DMS 273 (cell line): ENCODE measurements at regions not wholly inside any gene's neighbourhood (a gene's known extent, or its start where the extent isn't known, plus 50 kb on each side); places are given as distances from the start of the nearest gene placed in this dataset.
"Not testable (repeated sequence)": the region's sequence is repeated elsewhere in the genome, so short reads cannot be mapped to it uniquely, and the experiment has no call there.

Source experiments
- DNase-seq: peaks from one replicate; lab custom pipeline; 2025; ENCODE audit not compliant: unreplicated experiment; lab: John Stamatoyannopoulos, UW

- no peak for DNase-seq
Measured at GRCh38 chr2:35199298-35199697, 1156.3 kb upstream of the CRIM1 start.

DNA sequence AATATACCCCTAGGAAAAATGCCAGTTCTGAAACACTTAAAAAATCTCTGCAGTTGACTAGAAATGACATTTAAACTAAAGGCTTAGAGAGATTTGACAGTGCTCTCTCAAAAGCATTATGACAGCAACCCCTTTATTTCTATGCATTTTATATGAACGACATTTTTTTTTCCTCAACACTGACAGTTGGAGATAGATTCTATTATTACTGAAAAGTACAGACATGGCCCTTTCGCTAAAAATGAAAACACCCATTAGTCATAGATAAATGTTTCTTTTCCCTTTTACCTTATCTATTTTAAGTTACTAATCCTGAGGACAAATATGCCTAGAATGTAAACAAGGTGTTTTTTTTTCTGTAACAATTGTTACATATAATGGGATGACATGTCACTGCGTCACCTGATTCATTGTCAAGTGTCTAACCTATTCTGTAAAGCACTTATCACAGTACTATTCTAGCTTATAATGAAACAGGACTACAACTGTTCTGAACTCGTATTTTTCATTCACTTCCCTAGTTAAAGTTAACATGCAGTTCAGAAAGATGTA is 1169.6 kb upstream of the CRIM1 start:
- no peak for DNase-seq

DNA sequence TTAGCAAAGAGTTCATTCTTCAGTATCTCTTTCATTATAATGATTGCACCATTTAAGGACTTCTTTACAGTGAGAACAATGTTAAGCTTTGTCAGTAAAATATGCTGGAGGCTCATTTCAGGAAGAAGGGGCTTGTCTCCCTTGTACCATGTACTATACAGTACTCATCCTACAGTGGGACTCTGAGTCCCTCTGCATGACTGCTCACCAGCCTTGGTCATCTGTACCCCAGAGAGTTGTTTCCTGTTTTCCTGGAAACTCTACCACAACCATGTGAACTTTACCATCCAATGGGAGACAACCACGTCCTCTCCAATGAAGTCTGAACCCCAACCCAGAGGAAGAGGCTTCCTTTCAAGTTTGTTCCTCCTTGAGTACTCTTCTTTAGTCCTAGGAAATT is 1171.1 kb upstream of the CRIM1 start:
- DNase-seq = no peak

DNA sequence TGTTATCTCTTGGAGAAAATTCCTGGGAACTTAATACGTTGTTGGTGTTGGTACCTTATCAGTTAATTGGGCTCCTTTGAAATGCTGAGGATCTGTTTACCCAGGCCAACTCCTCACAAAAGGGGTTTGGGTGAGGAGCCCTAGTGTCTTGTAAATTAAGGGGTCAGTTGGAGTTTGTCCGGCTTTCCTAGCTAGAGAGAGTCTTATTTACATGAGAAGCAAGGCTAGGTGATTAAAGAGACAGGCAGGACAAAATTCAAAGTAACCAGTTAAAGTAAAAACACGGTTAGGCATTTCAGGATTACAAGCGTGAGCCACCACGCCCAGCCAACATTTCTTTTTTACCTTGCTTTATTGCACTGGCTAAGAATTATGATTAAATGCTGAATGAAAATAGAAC is 1178.9 kb upstream of the CRIM1 start:
- not testable (repeated sequence) for DNase-seq

GRCh38 chr2:35174845-35175244 is 1180.7 kb upstream of the CRIM1 start:
- DNase-seq = no peak

DNA sequence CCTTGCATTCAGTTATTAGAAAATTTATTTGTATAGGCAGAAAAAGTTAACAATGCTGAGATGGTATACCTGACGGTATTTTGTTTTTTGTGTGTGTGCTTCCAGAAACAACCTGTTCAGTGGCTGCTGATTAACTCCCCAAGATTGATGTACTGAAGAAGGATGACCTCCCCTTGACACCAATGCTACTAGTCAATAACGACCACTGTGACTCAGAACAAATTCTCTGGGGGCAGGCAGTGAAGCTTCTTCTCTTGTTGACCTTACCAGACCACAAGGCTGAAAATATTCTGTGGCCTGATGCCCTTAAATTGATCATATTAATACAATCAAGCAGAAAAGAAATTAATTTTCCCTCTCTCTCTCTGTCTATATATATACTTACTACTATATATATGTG is 1182.9 kb upstream of the CRIM1 start:
- DNase-seq = no peak

- DNase-seq = peak; percentile 0
Measured at GRCh38 chr2:35168351-35168750, 1187.2 kb upstream of the CRIM1 start.

DNA sequence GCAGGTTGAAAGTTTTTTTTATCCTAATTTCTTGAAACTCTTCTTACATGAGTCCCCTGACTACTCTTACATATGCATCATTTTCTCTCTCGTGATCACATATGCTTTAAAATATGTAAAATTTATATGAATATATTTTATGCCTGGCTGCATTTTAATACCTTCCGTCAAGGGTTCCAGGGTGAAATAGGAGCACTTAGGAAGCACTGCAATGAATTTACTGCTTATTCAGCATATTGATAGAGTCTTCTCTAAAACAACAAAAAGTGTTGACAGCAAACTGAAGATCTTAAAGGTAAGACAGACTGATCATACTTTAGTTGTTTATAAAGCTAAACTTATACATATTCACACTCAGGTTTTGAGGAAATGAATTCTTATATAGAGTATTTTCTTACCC is 1191.6 kb upstream of the CRIM1 start:
- no peak for DNase-seq

- DNase-seq = no peak
Measured at GRCh38 chr2:35160871-35161270, 1194.7 kb upstream of the CRIM1 start.

GRCh38 chr2:35125871-35126270 is 1229.7 kb upstream of the CRIM1 start:
- DNase-seq = no peak

GRCh38 chr2:35125278-35125677 is 1230.3 kb upstream of the CRIM1 start:
- no peak for DNase-seq

DNA sequence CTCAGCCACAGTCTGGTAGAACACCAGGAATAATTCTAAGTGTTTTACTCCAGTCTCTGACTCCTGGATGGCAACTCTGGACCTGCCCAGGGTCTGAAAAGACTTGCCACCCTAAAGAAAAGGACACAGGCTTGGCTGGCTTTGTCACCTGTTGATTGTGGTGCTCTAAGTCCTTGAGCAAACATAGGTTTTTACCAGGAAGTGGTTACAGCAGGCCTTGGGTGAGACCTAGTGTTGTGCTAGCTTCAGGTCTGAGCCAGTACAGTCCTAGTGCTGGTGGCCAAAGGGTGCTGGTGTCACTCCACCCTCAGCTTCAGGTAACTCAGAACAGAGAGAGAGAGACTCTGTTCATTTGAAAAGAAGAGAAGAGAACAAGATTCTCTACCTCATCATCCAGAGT is 1239.4 kb upstream of the CRIM1 start:
- no peak for DNase-seq

GRCh38 chr2:35114765-35115164 is 1240.8 kb upstream of the CRIM1 start:
- DNase-seq = no peak

- DNase-seq = not testable (repeated sequence)
Measured at GRCh38 chr2:35112367-35112766, 1243.2 kb upstream of the CRIM1 start.

DNA sequence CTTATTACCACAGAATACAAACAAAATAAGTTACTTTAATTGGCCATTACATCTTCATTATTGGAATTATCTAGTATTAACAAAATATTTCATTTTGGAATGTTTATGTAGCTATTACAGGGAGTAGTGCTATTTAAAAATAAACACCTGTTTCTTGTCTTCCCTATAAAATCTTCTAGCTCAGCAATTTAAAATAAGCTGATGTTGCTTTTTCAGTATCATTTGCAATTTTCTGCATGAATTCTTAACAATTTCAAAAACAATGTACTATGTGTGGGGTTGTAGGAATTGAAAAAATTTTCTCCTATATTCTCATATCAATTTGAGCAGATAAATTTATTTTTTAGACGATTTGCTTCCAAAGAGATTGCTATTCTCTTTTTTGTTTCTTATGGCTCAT is 1251.3 kb upstream of the CRIM1 start:
- no peak for DNase-seq

DNA sequence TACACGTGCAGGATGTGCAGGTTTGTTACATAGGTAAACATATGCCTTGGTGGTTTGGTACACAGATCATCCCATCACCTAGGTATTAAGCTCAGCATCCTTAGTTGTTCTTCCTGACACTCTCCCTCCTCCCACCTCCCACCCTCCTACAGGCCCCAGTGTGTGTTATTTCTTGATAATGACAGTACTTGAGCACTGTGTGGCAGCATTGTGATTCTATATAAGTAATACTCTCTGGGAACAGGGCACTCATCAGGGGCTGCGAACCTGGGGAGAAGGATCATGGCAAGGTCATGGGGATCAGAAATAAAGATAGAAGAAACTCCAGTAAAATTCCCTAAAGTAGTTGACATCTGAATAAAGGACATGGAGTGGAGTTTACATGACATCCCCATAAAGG is 1256.2 kb upstream of the CRIM1 start:
- peak; percentile 1 for DNase-seq

DNA sequence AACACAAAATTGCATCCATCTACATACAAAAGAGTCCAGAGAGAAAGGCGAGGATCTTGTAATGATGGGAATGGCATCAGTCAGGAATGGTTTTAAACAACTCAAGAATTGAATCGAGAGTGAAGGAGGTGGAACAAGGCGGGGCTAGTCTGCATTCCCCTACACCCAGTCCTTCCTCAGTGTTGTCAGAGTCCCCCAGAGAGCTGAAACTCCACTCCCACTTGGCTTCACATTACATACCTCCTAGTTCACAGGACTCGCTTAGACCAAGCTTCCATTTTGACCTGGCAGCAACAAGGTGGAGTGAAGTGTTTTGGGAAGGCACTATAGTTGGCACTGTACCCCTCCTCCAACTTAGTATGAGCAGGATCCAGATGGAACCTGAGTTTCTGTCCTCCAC is 1273.5 kb upstream of the CRIM1 start:
- DNase-seq = no peak

GRCh38 chr2:35081622-35082015 is 1274.0 kb upstream of the CRIM1 start:
- DNase-seq = no peak

GRCh38 chr2:35081001-35081621 is 1274.5 kb upstream of the CRIM1 start:
- no peak for DNase-seq

GRCh38 chr2:35080231-35080910 is 1275.2 kb upstream of the CRIM1 start:
- DNase-seq = no peak

- DNase-seq = no peak
Measured at GRCh38 chr2:35067420-35067819, 1288.2 kb upstream of the CRIM1 start.

GRCh38 chr2:35063836-35064235 is 1291.7 kb upstream of the CRIM1 start:
- DNase-seq = no peak

DNA sequence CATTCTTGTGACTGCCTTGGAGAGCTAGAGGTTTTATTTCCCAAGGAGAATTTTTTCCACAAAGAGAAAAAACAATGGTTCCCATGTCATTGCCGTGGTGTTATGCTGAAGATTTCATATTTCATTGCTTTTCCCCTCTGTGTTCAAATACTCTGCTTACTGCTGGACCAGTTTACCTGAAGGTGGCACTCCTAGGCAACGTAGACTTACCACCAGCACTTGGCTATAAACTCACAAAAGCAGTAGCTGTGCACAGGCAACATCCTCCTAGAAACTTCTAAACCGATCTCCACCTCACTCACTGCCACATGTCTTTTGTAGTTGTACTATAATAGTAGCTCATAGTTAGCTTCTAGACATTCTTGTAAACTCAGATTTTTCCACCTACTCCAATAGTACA is 1319.7 kb upstream of the CRIM1 start:
- no peak for DNase-seq
